ENCODE measurements at regions not wholly inside any gene's neighbourhood (a gene's known extent, or its start where the extent isn't known, plus 50 kb on each side); places are given as distances from the start of the nearest gene placed in this dataset.

- H3F3A ChIP-seq (ENCODE audit: insufficient read depth, low read depth), result no peaks in the 10 kb centered on the region
- intact Hi-C loops (cut with micrococcal nuclease; ENCODE audit: unreplicated experiment), result no loop called here
- no TSS peak for BruUV-seq (replicated peaks)
Measured at GRCh38 chr9:6160579-6160978, 55.0 kb upstream of the IL33 start.

DNA sequence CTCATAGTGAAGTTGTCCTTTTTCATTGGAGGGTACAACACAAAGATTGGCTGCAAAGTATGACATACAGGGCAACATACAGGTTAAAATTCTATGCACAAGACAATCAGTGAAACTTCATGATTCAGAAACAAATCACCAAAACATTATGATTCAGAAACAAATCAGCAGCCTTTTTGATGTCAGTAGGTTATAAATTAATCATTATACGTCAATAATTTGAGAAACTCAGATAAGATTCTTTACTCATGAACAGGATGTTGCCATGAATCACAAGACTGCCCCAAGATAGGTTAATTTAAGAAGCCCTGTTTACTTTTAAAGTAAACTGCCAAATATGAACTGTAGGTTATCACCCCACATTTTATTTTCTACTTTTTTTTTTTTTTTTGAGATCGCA is 62.2 kb upstream of the IL33 start:
- H3K4me3 ChIP-seq, result no peak overlapping the region
- no peaks in the 10 kb centered on the region for H3K9me3 ChIP-seq (ENCODE audit: insufficient read depth, low read depth)
- ChIA-PET CTCF (interaction anchor here (0.6 kb wide), 1 partner anchor 642 kb away, joined by 3 read pairs; no protein-coding TSS in a partner anchor), POLR2A (ENCODE audit: unreplicated experiment) (no interaction called here)
- intact Hi-C loops (cut with micrococcal nuclease; ENCODE audit: unreplicated experiment), result no loop called here
- DNase-seq, result peak in 1 of 2 experiments; percentile 45
- H3K4me2 ChIP-seq, result peak overlapping the region; percentile 42
- no peak for TF ChIP-seq EZH2 (IDR thresholded peaks at IDR 0.05; ENCODE audit: low read depth)
- TF ChIP-seq CTCF (conservative IDR thresholded peaks at IDR 0.05), result no peak
- peak overlapping the region; percentile 46 for H3K27ac ChIP-seq
- H3F3A ChIP-seq (ENCODE audit: insufficient read depth, low read depth), result no peaks in the 10 kb centered on the region
- H4K20me1 ChIP-seq (ENCODE audit: insufficient read depth), result no peaks in the 10 kb centered on the region
- no TSS peak for BruUV-seq (replicated peaks)
- no peaks in the 10 kb centered on the region for H3K9me2 ChIP-seq (ENCODE audit: insufficient read depth)
- peaks cover 12% of the 10 kb centered on the region for H3K4me1 ChIP-seq (replicated peaks; ENCODE audit: insufficient read depth)
- 0 out of 2 replicates have a peak overlapping the region, but pooled peaks have one; percentile 48 for H2AFZ ChIP-seq
- H3K79me2 ChIP-seq (ENCODE audit: low read depth), result no peaks in the 10 kb centered on the region
- no peaks in the 10 kb centered on the region for H3K36me3 ChIP-seq (ENCODE audit: low read depth)
- H3K27me3 ChIP-seq (ENCODE audit: insufficient read depth, low read depth), result no peaks in the 10 kb centered on the region

More at GRCh38 chr9:6160579-6160978, 55.0 kb upstream of the IL33 start:
- DNase-seq, result no peak
- no peaks in the 10 kb centered on the region for H3K27me3 ChIP-seq (ENCODE audit: insufficient read depth, low read depth)
- H3K9me3 ChIP-seq (ENCODE audit: insufficient read depth, low read depth), result no peaks in the 10 kb centered on the region
- H3K79me2 ChIP-seq (ENCODE audit: low read depth), result no peaks in the 10 kb centered on the region
- ChIA-PET POLR2A (ENCODE audit: unreplicated experiment) (no interaction called here), CTCF (no interaction called here)
- H4K20me1 ChIP-seq (ENCODE audit: insufficient read depth), result no peaks in the 10 kb centered on the region
- H2AFZ ChIP-seq, result no peak overlapping the region
- H3K4me2 ChIP-seq, result no peak overlapping the region
- no peak overlapping the region for H3K4me3 ChIP-seq
- H3K9me2 ChIP-seq (ENCODE audit: insufficient read depth), result no peaks in the 10 kb centered on the region
- H3K4me1 ChIP-seq (replicated peaks; ENCODE audit: insufficient read depth), result no peaks in the 10 kb centered on the region
- no peak overlapping the region for H3K27ac ChIP-seq
- TF ChIP-seq CTCF (conservative IDR thresholded peaks at IDR 0.05), result no peak
- no peak for TF ChIP-seq EZH2 (IDR thresholded peaks at IDR 0.05; ENCODE audit: low read depth)
- H3K36me3 ChIP-seq (ENCODE audit: low read depth), result no peaks in the 10 kb centered on the region

GRCh38 chr9:6152788-6153187 is 62.8 kb upstream of the IL33 start:
- TF ChIP-seq EZH2 (IDR thresholded peaks at IDR 0.05; ENCODE audit: low read depth) (no peak), CTCF (conservative IDR thresholded peaks at IDR 0.05) (no peak)
- intact Hi-C loops (cut with micrococcal nuclease; ENCODE audit: unreplicated experiment), result no loop called here
- Histone ChIP-seq H3K79me2 (ENCODE audit: low read depth) (no peaks in the 10 kb centered on the region), H3K27ac (peak overlapping the region; percentile 46), H3F3A (ENCODE audit: insufficient read depth, low read depth) (no peaks in the 10 kb centered on the region), H3K4me2 (peak overlapping the region; percentile 42), H3K9me3 (ENCODE audit: insufficient read depth, low read depth) (no peaks in the 10 kb centered on the region), H3K9me2 (ENCODE audit: insufficient read depth) (no peaks in the 10 kb centered on the region), H3K4me1 (replicated peaks; ENCODE audit: insufficient read depth) (peaks cover 12% of the 10 kb centered on the region), H3K4me3 (no peak overlapping the region), H4K20me1 (ENCODE audit: insufficient read depth) (no peaks in the 10 kb centered on the region), H3K27me3 (ENCODE audit: insufficient read depth, low read depth) (no peaks in the 10 kb centered on the region), H2AFZ (0 out of 2 replicates have a peak overlapping the region, but pooled peaks have one; percentile 48), H3K36me3 (ENCODE audit: low read depth) (no peaks in the 10 kb centered on the region)
- ChIA-PET POLR2A (ENCODE audit: unreplicated experiment) (no interaction called here), CTCF (interaction anchor here (0.6 kb wide), 1 partner anchor 642 kb away, joined by 3 read pairs; no protein-coding TSS in a partner anchor)
- BruUV-seq (replicated peaks), result no TSS peak
- peak in 1 of 2 experiments; percentile 38 for DNase-seq
